ENCODE measurements at regions not wholly inside any gene's neighbourhood (a gene's known extent, or its start where the extent isn't known, plus 50 kb on each side); places are given as distances from the start of the nearest gene placed in this dataset.

DNA sequence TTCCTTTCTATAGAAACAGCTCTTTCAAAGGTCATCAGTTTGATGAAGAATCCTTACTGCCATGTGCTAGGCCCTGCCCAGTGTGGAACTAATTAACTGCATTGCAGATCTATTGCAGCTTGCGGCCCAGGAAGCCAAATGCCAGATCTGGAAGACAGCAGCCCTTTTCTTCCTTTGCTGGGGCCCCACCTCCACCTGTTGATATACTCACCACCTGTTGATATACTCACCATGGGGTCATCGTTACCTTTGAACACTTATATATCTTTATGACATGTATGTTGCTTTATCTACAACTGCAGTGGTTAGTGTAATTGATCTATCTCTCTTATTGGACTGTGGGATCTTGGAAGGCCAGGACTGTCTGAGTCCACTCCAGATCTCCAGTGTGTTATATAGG lies 292.5 kb downstream of the ATP23 start:
- no peaks in the 10 kb centered on the region for H3K36me3 ChIP-seq
- DNase-seq = no peak
- TF ChIP-seq, protein P1, sequence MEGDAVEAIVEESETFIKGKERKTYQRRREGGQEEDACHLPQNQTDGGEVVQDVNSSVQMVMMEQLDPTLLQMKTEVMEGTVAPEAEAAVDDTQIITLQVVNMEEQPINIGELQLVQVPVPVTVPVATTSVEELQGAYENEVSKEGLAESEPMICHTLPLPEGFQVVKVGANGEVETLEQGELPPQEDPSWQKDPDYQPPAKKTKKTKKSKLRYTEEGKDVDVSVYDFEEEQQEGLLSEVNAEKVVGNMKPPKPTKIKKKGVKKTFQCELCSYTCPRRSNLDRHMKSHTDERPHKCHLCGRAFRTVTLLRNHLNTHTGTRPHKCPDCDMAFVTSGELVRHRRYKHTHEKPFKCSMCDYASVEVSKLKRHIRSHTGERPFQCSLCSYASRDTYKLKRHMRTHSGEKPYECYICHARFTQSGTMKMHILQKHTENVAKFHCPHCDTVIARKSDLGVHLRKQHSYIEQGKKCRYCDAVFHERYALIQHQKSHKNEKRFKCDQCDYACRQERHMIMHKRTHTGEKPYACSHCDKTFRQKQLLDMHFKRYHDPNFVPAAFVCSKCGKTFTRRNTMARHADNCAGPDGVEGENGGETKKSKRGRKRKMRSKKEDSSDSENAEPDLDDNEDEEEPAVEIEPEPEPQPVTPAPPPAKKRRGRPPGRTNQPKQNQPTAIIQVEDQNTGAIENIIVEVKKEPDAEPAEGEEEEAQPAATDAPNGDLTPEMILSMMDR (IDR thresholded peaks at IDR 0.05) = no peak
- no peak overlapping the region for H3K4me3 ChIP-seq
- ATAC-seq = no peak
- peaks cover 0 to 11% (median 0%) of the 10 kb centered on the region in 9 donors for H3K4me1 ChIP-seq
- 90 to 95% methylated on average over 2 of the region's 2 CpGs for WGBS, 2 donors
- H3K27me3 ChIP-seq = no peaks in the 10 kb centered on the region
- no peak overlapping the region for H3K27ac ChIP-seq
- H3K9me3 ChIP-seq = peaks cover 0 to 5% (median 0%) of the 10 kb centered on the region in 11 donors
- intact Hi-C loops (cut with DNase I) = no loop called here

DNA sequence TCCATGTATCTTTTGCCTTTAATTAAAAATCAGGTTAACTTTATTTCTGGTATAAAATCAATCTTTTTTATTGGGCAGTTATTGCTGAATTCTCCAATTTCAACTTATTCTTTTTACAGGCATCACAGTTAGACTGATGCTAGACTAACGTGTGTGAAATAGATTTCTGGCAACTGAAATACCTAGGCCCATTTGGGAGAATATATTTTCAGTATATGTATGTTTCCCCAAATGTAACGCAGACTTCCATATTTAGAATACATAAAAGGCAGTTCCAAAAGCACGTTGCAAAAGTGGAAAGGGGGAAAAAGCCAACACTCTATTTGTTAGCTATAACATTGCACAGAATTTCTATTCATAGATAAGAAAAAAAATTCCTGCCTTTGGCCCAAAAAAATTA lies 297.0 kb downstream of the ATP23 start:
- Histone ChIP-seq H3K36me3 (no peaks in the 10 kb centered on the region), H3K4me3 (no peak overlapping the region), H3K27ac (no peak overlapping the region), H3K9me3 (no peaks in the 10 kb centered on the region), H3K4me1 (peaks cover 0 to 6% (median 0%) of the 10 kb centered on the region in 9 donors), H3K27me3 (peaks cover 0 to 4% (median 0%) of the 10 kb centered on the region in 7 donors)
- intact Hi-C loops (cut with DNase I) = loop anchor here in 1 of 10 donors (5.0 kb wide), 1 partner anchor 36 kb away; no protein-coding TSS in a partner anchor
- ATAC-seq (no peak), DNase-seq (no peak)
- WGBS, 2 donors = 74 to 76% methylated on average over 3 of the region's 3 CpGs
- TF ChIP-seq, protein P1 (IDR thresholded peaks at IDR 0.05) = no peak

DNA sequence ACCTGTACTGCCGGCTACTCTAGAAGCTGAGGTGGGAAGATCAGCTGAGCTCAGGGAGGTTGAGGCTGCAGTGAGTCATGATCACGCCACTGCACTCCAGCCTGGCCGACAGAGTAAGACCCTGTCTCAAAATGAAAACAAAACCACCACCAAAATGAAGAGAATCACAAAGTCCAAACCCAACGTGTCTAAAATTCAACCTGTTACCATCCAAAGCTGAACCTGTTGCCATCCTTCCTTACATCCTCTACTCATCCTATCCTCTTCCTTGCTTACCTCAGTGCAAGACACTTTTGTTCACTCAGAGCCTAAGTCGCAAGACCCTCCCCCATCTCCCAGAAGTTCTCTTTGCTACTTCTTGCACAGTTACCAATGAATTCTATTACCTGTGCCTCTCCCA lies 299.7 kb downstream of the ATP23 start:
- TF ChIP-seq, protein P1 (IDR thresholded peaks at IDR 0.05) = no peak
- ATAC-seq = no peak

DNA sequence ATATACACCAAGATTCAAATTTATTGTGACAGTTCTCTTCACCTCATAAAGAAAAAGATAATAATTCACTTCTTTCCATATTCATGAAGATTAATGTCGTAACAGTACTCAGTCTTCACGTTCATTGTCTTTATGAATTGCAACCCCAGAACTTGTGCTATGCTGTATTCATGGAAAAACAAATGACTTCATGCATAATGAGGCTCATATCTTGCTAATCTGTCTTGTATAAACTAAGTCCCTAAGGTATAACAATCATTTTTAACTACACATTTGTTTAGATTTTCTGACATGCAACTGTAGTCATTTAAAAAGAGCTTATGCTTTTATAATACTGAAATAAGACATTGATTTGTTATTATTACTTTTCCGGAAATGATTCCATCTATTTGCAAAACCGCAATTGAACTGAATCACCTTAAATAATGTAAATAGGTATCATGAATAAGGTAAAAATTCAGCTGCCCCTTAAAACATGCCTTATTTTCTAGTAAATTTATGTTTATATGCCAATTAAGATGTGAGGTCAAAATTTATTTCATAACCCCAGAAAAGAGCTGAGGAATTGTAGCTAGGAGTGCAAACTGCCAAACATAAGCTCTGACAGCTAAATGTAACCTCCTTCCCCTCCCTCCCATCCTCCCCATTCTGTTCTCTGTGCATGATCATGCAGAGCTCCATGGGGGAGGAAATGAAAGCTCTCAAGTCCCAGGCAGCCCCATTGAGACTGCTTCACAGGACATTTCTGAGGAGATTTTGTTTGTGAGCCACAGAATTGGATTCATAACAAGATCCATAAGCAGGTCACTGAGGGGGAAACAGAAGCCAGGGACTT lies 301.6 kb downstream of the ATP23 start:
- TF ChIP-seq, protein P1 (IDR thresholded peaks at IDR 0.05) = no peak
- Histone ChIP-seq H3K27ac (no peak overlapping the region), H3K4me3 (no peak overlapping the region), H3K9me3 (no peaks in the 10 kb centered on the region), H3K36me3 (no peaks in the 10 kb centered on the region), H3K4me1 (no peaks in the 10 kb centered on the region), H3K27me3 (peaks cover 0 to 4% (median 0%) of the 10 kb centered on the region in 7 donors)
- DNase-seq = no peak
- ATAC-seq = no peak
- 69 to 83% methylated on average over 4 of the region's 4 CpGs for WGBS, 2 donors
- intact Hi-C loops (cut with DNase I) = no loop called here

More for the DNA sequence above, 299.7 kb downstream of the ATP23 start:
- Histone ChIP-seq H3K36me3 (no peaks in the 10 kb centered on the region), H3K27ac (no peak overlapping the region), H3K27me3 (peaks cover 0 to 4% (median 0%) of the 10 kb centered on the region in 7 donors), H3K4me3 (no peak overlapping the region), H3K4me1 (no peaks in the 10 kb centered on the region), H3K9me3 (no peaks in the 10 kb centered on the region)
- intact Hi-C loops (cut with DNase I) = no loop called here
- WGBS, 2 donors = 90 to 95% methylated on average over 5 of the region's 5 CpGs
- no peak for DNase-seq
